ENCODE measurements at regions not wholly inside any gene's neighbourhood (a gene's known extent, or its start where the extent isn't known, plus 50 kb on each side); places are given as distances from the start of the nearest gene placed in this dataset.

- no peak for TF ChIP-seq HDAC2 (IDR thresholded peaks at IDR 0.05; ENCODE audit: borderline replicate concordance in 1 of 2, low read depth in 2 of 2, low read length in 2 of 2)
- TF ChIP-seq SP1 (IDR thresholded peaks at IDR 0.05; ENCODE audit: low read depth, low read length): no peak
- TF ChIP-seq CREB1 (IDR thresholded peaks at IDR 0.05): no peak
Observed at GRCh38 chr3:23017801-23018200, 185.3 kb upstream of the UBE2E2 start (continued).

All from H1 (cell line).